Stimulated activated naive CD8-positive, alpha-beta T cell treated with anti-CD3 and anti-CD28 coated beads, Interleukin-15, Interleukin-2, amounts not matched to agents 100 U/mL and 50 U/mL, for 24 hours (primary cell): ENCODE measurements at regions not wholly inside any gene's neighbourhood (a gene's known extent, or its start where the extent isn't known, plus 50 kb on each side); places are given as distances from the start of the nearest gene placed in this dataset.
"Not testable (repeated sequence)": the region's sequence is repeated elsewhere in the genome, so short reads cannot be mapped to it uniquely, and the experiment has no call there.

Source experiments
- ATAC-seq: fragments of 150-1000 bp; cut with Tn5 transposase; one replicate; pipeline ENCODE4 v1.10.0; 2021
- DNase-seq: peaks from one replicate; pipeline ENCODE4 v3.0.0; 2021

GRCh38 chr1:232416026-232416568 lies 213.8 kb downstream of the SIPA1L2 start:
- DNase-seq, result no peak

GRCh38 chr1:232415481-232415880 lies 214.5 kb downstream of the SIPA1L2 start:
- DNase-seq, ATAC-seq: not testable (repeated sequence)

More at GRCh38 chr1:232416026-232416568, 213.8 kb downstream of the SIPA1L2 start:
- no peak for ATAC-seq

- ATAC-seq, result no peak
- no peak for DNase-seq
Observed at GRCh38 chr1:232414100-232414499, 215.8 kb downstream of the SIPA1L2 start.

- no peak for ATAC-seq
Observed at GRCh38 chr1:232413674-232414073, 216.3 kb downstream of the SIPA1L2 start.

GRCh38 chr1:232409584-232409983 lies 220.3 kb downstream of the SIPA1L2 start:
- DNase-seq, result no peak
- no peak for ATAC-seq

More at GRCh38 chr1:232413674-232414073, 216.3 kb downstream of the SIPA1L2 start:
- DNase-seq, result no peak

GRCh38 chr1:232407120-232407519 lies 222.8 kb downstream of the SIPA1L2 start:
- ATAC-seq, result no peak
- DNase-seq, result no peak

GRCh38 chr1:232405781-232406180 lies 224.2 kb downstream of the SIPA1L2 start:
- no peak for ATAC-seq
- DNase-seq, result no peak

- no peak for ATAC-seq
- no peak for DNase-seq
Observed at GRCh38 chr1:232404981-232405731, 224.8 kb downstream of the SIPA1L2 start.

GRCh38 chr1:232404227-232404626 lies 225.7 kb downstream of the SIPA1L2 start:
- peak; percentile 42 for ATAC-seq
- no peak for DNase-seq

- no peak for ATAC-seq
- no peak for DNase-seq
Observed at GRCh38 chr1:232403017-232403714, 226.8 kb downstream of the SIPA1L2 start.

- ATAC-seq, result no peak
- DNase-seq, result no peak
Observed at GRCh38 chr1:232398823-232399222, 231.1 kb downstream of the SIPA1L2 start.

GRCh38 chr1:232393444-232394146 lies 236.3 kb downstream of the SIPA1L2 start:
- DNase-seq, result no peak
- ATAC-seq, result no peak

- DNase-seq (no peak), ATAC-seq (no peak)
Observed at GRCh38 chr1:232393010-232393409, 236.9 kb downstream of the SIPA1L2 start.

GRCh38 chr1:232390590-232390989 lies 239.3 kb downstream of the SIPA1L2 start:
- no peak for ATAC-seq
- DNase-seq, result no peak

- DNase-seq (no peak), ATAC-seq (no peak)
Observed at GRCh38 chr1:232389744-232390143, 240.2 kb downstream of the SIPA1L2 start.

GRCh38 chr1:232388363-232388762 lies 241.6 kb downstream of the SIPA1L2 start:
- no peak for DNase-seq
- ATAC-seq, result no peak

- ATAC-seq (no peak), DNase-seq (no peak)
Observed at GRCh38 chr1:232386721-232387510, 243.0 kb downstream of the SIPA1L2 start.

- ATAC-seq, result no peak
- no peak for DNase-seq
Observed at GRCh38 chr1:232386294-232386693, 243.6 kb downstream of the SIPA1L2 start.

- DNase-seq (no peak), ATAC-seq (no peak)
Observed at GRCh38 chr1:232385221-232385620, 244.7 kb downstream of the SIPA1L2 start.

- no peak for DNase-seq
- ATAC-seq, result no peak
Observed at GRCh38 chr1:232384171-232384883, 245.6 kb downstream of the SIPA1L2 start.

GRCh38 chr1:232383455-232384123 lies 246.3 kb downstream of the SIPA1L2 start:
- ATAC-seq (no peak), DNase-seq (no peak)
